Neural crest cell (in vitro differentiated cells): ENCODE measurements at regions not wholly inside any gene's neighbourhood (a gene's known extent, or its start where the extent isn't known, plus 50 kb on each side); places are given as distances from the start of the nearest gene placed in this dataset.

Source experiments
- DNase-seq: peaks from one replicate; pipeline ENCODE4 v3.0.0; 2021; ENCODE audit warnings: low read depth, mixed read lengths, low spot score
- H3K27ac Mint-ChIP-seq: one replicate; pipeline ENCODE4 v1.8.0; 2021; ENCODE audit warnings: mild to moderate bottlenecking, mixed read lengths; ENCODE audit not compliant: unreplicated experiment
- H3K27me3 Mint-ChIP-seq: 2 replicates; pipeline ENCODE4 v1.8.0; 2021; ENCODE audit warnings: low read depth, mild to moderate bottlenecking, mixed read lengths
- H3K36me3 Mint-ChIP-seq: 2 replicates; pipeline ENCODE4 v1.8.0; 2021; ENCODE audit warnings: low read depth, mild to moderate bottlenecking, mixed read lengths
- H3K4me1 Mint-ChIP-seq: 2 replicates; pipeline ENCODE4 v1.8.0; 2021; ENCODE audit warnings: mixed read lengths
- H3K4me3 Mint-ChIP-seq: one replicate; pipeline ENCODE4 v1.8.0; 2021; ENCODE audit warnings: mild to moderate bottlenecking, mixed read lengths
- H3K9me3 Mint-ChIP-seq: 2 replicates; pipeline ENCODE4 v1.8.0; 2021; ENCODE audit warnings: mixed read lengths
- TF ChIP-seq, protein P1 (sequence below): fragments of 200-600 bp; sonication (generic); conservative IDR thresholded peaks from 2 replicates; pipeline ENCODE4 v1.5.0; 2021; ENCODE audit warnings: antibody characterized with exemption, mild to moderate bottlenecking

GRCh38 chr14:97993508-97994019, 1196.4 kb downstream of the VRK1 start:
- Mint-ChIP-seq H3K27me3 (no peaks in the 10 kb centered on the region), H3K4me3 (no peak overlapping the region), H3K27ac (no peak overlapping the region), H3K4me1 (peaks cover 33% of the 10 kb centered on the region), H3K9me3 (peaks cover 2% of the 10 kb centered on the region), H3K36me3 (no peaks in the 10 kb centered on the region)
- TF ChIP-seq, protein P1, sequence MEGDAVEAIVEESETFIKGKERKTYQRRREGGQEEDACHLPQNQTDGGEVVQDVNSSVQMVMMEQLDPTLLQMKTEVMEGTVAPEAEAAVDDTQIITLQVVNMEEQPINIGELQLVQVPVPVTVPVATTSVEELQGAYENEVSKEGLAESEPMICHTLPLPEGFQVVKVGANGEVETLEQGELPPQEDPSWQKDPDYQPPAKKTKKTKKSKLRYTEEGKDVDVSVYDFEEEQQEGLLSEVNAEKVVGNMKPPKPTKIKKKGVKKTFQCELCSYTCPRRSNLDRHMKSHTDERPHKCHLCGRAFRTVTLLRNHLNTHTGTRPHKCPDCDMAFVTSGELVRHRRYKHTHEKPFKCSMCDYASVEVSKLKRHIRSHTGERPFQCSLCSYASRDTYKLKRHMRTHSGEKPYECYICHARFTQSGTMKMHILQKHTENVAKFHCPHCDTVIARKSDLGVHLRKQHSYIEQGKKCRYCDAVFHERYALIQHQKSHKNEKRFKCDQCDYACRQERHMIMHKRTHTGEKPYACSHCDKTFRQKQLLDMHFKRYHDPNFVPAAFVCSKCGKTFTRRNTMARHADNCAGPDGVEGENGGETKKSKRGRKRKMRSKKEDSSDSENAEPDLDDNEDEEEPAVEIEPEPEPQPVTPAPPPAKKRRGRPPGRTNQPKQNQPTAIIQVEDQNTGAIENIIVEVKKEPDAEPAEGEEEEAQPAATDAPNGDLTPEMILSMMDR: no peak
- DNase-seq: no peak

DNA sequence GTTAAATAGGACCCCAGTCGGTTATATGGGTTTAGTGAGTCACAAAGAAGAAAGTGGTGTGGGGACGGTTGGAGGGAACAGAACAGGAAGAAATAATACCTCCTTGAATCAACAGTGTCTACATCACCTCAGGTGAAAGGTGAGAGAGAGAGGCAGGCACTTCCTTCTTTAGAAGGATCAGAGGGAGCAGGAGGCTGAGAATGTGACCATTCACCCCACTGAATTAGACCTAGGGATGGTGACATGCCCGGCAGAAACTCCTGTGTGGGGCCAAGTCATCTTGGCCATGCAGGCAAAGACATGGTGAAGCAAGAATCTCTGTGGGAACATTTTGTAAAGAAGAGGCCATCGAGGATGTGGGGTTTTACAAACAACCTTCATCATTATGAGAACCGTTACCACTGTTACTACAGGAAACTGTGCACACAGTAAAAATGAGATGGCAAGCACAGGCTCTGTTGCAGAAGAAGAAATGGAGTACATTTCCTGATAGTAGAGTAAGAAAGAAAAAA, 1196.9 kb downstream of the VRK1 start:
- no peak overlapping the region for H3K27ac Mint-ChIP-seq
- peaks cover 30% of the 10 kb centered on the region for H3K4me1 Mint-ChIP-seq
- H3K4me3 Mint-ChIP-seq: no peak overlapping the region
- TF ChIP-seq, protein P1: no peak
- DNase-seq: no peak
- H3K36me3 Mint-ChIP-seq: no peaks in the 10 kb centered on the region
- H3K9me3 Mint-ChIP-seq: peaks cover 2% of the 10 kb centered on the region
- H3K27me3 Mint-ChIP-seq: no peaks in the 10 kb centered on the region

- Mint-ChIP-seq H3K27ac (no peak overlapping the region), H3K9me3 (peaks cover 2% of the 10 kb centered on the region), H3K27me3 (no peaks in the 10 kb centered on the region), H3K4me3 (no peak overlapping the region), H3K36me3 (no peaks in the 10 kb centered on the region), H3K4me1 (peaks cover 29% of the 10 kb centered on the region)
- TF ChIP-seq, protein P1: no peak
- no peak for DNase-seq
Observed at GRCh38 chr14:97995038-97995437, 1197.9 kb downstream of the VRK1 start.

DNA sequence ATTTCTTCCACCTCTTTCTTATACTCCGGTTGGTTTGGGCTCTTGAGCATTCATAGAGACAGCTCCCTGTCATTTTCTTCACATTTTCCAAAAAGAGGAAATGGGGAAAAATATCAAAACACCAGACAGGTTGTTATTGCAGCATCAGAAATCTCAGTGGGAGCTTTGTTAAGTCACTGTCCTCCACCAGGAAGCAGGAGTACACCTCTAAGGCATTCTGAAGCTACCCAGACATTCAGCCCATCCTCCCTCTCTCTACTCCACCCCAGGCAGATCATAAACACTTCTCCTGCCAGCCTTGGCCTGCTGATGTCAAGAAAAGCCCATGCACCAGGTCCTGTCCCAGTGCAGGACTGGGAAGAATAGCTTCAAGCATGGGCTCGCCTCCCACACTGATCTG, 1198.3 kb downstream of the VRK1 start:
- TF ChIP-seq, protein P1: no peak
- no peak for DNase-seq
- Mint-ChIP-seq H3K4me1 (peaks cover 27% of the 10 kb centered on the region), H3K27ac (no peak overlapping the region), H3K27me3 (no peaks in the 10 kb centered on the region), H3K4me3 (no peak overlapping the region), H3K9me3 (peaks cover under 1% of the 10 kb centered on the region), H3K36me3 (no peaks in the 10 kb centered on the region)

DNA sequence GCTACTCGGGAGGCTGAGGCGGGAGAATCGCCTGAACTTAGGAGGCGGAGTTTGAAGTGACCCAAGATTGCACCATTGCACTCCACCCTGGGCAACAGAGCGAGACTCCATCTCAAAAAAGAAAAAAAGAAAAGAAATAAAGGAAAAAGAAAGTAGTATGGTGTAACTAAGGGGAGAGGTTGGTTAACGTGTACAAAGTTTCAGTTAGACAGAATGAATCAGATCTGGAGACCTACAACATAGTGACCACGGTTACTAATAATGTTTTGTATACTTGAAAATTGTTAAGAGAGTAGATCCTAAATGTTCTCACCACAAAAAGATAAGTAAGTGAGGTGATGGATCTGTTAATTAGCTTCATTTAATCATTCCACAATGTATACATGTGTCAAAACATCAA, 1208.8 kb downstream of the VRK1 start:
- H3K9me3 Mint-ChIP-seq: peaks cover 4% of the 10 kb centered on the region

More for the DNA sequence above, 1208.8 kb downstream of the VRK1 start:
- Mint-ChIP-seq H3K27ac (no peak overlapping the region), H3K27me3 (no peaks in the 10 kb centered on the region), H3K36me3 (no peaks in the 10 kb centered on the region), H3K4me3 (no peak overlapping the region), H3K4me1 (no peaks in the 10 kb centered on the region)
- DNase-seq: no peak
- TF ChIP-seq, protein P1: no peak
